HG03521 (cell line): ENCODE measurements at regions not wholly inside any gene's neighbourhood (a gene's known extent, or its start where the extent isn't known, plus 50 kb on each side); places are given as distances from the start of the nearest gene placed in this dataset.

Source experiments
- ATAC-seq: cut with Tn5 transposase; IDR thresholded peaks from one replicate; pipeline ENCODE4 v1.9.1; 2021; ENCODE audit warnings: mild to moderate bottlenecking, moderate library complexity; ENCODE audit not compliant: unreplicated experiment

DNA sequence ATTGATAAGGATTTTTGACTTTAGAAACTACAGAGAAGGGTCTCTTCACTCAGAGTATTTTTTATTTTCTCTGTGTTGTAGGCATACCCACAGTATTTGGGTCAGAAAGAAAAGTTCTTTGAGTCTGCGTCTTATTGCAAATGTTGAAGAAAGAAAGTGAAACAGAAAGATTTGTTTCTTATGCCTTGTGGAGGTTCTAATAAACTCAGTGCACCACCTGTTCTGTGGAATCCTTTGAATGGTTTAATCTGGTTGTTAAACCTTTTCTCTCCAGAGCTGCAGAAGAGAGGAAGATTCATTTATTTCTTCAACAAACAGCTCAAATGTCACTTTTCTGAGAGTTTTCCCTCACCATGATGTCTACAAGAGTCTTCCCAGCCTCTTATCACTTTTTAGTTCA lies 146.6 kb upstream of the PLEKHG7 start:
- ATAC-seq = no peak

DNA sequence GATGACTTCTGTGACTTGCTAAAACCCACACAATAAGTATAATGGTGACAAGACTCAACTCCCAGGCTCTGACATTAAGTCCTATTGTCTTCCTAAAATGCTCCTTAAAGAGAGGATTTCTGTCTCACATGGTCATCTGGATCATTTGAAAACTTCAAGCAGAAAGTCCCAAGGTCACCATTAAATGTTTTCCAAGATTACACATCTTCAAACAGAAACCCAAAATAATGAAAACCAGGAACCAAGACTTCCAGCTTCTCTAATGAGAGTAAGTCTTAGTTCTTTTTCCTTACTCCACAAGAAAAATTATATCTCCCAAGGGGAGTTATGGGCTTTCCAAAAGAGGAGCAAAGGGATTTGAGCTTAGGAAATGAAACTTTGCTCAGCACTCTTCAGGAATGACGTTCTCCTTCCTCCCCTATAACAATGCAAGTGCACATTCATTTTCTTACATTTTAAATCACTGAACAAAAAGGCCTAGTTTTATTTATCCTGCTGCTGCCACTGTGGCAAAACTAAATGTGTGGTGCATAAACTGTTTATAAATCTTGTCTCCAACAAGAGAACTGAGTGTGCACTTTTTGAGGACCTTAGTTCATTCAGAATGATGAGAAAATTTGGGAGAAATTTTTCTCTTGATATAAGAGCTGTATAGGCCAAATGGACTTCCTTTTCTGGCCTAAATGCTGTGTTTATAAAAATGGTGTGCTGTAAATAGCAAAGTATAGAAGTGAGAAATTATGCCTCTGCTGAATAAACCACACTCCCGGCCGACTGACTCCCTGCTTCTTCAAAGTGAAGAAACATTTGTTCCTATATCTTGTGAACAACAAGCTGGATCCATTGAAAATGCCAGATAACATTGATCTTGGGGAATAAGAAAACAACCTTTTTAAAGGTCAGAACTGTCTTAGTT lies 148.4 kb upstream of the PLEKHG7 start:
- no peak for ATAC-seq

DNA sequence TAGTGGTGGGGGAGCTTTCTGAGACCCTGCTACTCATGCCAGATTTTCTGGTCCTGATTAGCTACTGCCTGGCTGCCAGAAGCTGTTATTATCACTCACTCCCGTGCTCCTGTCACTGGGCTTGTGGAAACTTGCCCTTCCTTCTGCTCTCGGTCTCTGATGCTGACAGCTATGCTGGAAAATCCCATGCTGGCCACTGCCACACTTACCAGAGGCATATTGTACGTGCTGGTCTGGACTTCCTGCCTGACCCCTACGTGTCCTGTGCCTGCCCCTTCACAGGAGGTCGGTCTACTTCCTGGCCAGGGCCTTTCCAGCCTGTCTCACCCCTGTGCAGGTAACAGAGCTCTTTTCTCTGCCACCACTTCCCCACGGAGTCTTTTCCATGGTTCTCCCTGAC lies 149.4 kb upstream of the PLEKHG7 start:
- no peak for ATAC-seq

DNA sequence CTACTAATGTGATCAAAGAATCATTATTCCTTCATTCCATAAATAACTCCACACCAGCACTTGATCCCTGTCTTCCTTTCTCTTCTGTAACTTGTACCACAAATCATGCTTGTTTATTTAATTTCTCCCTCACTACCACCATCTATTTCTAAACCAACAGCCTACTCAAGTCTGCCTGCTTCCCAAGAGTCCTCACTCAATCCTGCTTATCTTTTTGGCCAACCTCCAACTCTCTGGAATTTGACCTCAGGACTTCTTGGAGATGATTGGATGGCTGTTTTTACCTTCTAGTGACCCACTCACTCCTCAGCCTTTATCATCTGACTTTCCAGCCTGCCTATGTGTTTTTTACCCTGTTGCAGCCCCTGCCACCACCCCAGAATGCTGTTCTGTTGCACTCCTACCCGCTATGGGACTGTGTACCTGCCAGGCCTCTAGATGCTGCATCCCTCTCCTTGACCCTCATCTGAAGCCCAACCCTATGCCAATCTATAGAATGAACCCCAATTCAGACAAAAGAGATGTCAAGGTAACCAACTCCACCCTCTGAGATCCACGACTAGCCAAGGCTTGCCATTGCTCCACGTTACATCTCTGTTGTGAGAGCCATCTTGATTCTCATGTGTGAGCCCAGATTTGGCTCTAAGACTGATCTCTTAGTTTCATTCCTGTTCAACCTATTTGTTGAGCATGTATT lies 150.2 kb upstream of the PLEKHG7 start:
- ATAC-seq = no peak

DNA sequence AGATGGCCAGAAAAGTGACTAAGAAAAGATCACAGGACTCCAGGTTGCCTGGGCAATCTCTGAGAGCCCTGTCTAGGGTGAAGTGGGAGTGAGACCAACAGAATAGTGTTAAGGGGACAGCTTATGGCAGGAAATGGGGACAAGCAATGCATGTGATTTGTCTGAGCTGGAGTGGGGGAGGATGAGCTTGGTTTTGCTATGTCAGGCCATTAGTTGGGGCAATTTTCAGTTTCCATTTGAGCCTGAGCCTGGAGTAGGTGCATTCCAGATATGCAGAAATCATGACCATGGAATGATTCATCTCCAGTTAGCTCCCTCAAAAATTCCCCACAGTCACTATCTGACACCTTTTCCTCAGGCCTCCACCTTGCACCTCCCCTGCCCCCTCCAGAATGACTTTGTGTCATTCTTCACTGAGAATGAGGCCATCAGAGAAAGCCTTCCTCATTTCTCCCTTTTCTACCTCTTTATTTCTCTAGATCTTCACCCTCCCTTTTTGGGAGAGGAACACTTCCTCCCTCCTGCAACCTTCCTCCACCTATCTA lies 150.9 kb upstream of the PLEKHG7 start:
- peak; percentile 65 for ATAC-seq

DNA sequence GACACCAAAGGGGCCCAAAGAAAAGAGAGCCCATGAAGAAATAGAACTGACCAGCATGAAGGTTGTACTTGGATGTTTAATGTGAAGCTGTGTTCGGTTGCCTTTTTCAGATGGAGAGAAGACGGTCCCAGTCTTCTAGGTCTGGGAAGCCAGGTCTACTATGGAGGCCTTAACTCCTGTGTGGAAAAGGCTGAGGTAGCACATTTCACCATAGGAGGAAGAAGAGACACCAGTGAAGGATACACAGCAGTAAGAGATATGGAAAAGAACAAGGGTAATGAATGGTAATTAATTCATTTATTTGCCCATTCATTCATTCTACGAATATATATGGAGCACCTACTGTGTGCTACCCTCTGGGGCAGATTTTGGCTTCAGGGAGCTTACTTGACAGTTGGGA lies 151.6 kb upstream of the PLEKHG7 start:
- ATAC-seq = no peak

DNA sequence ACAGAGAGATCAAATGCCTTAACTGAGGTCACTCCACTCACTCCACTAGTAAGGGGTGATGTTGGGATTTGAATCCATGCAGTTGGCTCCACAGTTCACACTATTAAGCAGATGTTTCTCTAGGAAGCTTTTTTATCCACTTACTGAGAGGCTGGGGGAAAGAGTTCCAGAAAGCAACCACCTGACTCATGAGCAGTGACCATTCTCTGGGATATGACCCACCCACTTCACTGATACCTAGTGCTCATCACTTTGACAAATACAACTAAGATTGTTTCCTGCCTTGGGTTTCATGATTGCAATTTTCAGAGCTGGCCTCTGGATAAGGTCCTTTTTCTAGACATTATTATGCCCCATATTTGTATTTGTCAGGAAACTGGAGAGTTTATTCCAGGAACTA lies 152.1 kb upstream of the PLEKHG7 start:
- ATAC-seq = no peak

DNA sequence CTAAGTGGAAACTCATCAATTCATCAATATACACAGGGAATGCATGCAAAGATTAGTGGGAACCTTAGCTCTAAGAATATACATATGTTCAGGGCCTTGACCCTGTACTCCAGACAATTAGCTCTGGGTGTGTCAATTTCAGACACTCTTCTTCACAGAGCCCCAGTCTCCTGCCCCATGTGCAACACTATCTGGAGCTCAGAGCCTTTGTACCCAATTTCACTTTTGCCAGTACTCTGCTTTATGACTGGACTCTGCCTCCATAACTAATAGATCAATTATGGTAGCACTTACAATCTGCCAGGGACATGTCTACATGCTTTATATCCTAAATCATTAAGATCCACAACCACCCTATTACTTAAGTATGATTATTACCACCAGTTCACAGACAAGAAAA lies 152.5 kb upstream of the PLEKHG7 start:
- ATAC-seq = no peak

DNA sequence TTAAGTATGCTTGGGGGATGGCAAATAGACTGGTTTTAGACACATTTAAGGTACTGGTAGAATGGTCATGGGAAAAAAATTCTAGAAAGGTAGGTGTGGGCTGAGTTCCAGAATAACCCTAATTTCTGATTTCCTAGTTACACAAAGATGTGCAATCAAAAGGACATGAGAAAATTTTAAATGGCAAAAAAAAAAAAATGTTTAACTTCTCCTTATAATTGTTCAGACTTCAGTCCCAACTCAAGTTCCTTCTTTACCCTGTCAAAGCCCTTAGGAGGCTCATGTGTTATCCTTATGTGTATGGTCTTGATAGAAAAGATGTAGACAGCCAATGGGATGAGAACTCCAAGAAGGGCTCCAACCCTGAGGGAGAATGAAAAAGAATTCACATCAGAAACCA lies 153.3 kb upstream of the PLEKHG7 start:
- no peak for ATAC-seq

DNA sequence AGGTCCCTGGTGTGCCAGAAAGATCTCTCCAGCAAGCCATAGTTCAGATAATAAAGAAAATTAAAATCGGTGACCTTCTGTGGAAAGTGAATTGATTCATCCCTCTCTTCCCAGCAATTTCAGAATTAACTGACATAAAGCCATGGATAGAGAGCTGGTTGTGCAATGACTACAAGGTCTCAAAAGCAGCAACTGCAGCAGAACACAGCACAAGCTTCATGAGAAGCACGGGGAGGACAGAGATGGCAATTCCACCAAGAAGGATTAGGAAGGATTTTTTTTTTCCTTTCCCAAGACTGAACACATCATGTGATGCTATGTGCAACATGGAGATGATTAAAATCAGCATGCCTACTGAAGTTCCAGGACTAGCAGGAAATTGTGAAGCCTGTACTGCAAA lies 154.9 kb upstream of the PLEKHG7 start:
- no peak for ATAC-seq

DNA sequence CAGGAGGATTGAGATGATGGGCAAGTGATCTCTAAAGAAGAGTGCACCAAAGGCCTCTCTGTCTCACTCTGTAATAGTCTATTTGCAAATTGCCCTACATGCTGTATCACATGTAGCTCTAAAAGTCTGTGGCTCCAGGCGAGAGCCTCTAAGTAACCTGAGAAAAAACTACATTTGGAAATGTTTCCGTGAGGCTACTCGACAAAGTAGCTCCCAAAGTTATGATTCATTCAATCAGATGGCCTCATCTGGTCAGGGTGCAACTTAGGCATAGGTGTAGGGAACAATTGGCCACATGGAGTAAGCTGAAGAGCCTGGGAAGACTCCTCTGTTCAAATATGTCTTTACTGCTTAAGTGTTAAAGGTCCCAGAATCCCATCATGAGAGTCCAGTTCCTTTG lies 155.4 kb upstream of the PLEKHG7 start:
- no peak for ATAC-seq

DNA sequence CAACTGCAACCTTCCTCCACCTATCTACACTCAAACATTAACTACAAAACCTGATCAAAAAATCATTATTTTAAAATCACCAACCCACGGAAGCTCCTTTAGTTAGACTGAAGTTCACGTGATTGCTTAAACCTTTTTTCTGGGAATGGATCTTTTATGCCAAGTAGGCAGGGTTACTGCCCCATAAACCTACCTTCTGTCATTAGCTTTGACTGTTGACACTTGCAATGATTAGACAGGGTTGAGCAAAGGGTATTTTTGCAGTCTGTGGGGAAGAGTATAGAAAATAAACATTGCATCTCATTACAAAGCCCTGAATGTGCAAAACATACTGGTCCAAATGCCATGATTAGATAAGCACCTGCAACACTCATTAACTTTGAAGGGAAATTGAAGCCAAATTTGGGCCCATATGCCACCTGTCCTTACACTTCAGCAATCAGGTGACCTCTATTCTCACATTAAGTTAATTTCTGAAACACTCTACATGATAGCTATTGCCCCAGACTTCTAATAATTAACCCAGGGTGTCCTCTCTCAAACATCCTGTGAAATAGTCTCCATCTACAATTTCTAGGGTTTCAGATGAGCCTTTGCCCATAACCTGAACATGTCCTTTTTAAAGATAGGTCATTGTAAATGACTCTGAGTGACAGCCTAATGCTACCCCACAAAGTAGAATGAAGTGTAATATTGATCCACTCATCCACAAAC lies 156.0 kb upstream of the PLEKHG7 start:
- peak; percentile 48 for ATAC-seq

DNA sequence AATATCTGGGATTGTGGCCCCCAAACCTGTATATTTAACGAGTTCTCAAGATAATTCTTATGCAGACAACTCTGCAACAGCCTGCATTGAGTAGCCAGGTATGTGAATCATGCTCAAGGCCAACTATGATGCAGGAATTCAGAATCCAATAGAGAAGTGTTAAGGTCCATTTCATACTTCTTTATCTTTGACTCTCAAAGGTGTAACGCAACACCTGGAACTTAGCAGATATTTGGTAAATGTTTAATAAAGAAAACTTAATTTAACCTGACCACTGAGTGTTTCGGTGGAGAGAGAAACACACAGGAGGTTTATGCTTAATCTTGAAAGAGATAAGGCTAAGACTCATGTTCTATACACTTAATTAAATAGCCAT lies 156.5 kb upstream of the PLEKHG7 start:
- ATAC-seq = no peak

DNA sequence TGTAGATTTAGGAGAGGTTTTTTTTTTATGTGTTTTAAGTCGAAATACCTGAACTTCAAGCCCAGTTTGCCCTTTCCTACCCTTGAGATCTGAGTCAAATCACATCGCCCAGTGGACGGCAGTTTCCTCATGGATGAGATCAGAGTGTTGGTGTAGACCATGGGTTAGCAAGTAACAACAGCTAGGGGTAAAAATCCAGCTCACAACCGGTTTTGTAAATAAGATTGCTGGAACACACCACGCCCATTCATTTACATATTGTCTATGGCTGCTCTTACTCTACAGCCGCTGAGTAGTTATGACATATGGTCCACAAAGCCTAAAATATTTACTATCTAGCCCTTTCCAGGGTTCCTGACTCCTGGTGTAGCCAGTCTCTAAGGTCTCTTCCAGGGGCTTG lies 158.5 kb upstream of the PLEKHG7 start:
- no peak for ATAC-seq

DNA sequence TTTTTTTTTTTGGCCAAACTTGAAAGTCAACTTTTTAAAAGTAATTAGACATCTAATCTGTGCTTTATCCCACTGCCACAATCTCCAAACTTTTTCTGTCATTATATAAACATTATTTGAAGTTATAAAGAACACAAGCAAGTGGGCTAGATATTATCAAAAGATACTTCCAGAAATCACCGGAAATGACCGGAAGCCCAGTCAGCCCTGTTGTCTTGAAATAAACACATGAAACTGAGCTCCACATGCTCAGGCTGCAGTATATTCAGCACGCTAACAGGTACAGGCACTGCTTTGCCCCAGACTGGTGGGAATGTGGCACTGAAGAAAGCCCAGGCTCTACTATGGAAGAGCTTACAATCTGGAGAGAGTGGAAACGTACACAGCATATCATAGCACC lies 158.9 kb upstream of the PLEKHG7 start:
- no peak for ATAC-seq

DNA sequence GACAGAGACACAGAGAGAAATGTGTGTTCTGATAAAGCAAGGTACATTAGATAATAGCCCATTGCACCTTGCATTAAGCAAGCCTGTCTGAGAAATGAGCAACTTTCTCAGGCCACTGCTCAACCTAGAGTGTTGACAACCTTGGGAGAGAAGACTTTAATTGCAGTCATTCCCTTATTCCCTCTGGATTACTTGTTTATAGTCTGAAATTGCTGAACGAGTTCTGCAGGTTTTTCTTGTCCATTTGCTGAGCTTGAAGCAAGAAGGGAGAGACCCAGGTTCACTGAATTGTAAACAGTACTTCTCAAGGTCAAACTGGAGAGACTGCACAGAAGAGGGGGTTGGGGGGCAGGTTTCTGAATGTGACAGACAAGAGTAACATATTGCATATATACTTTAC lies 159.4 kb upstream of the PLEKHG7 start:
- no peak for ATAC-seq

DNA sequence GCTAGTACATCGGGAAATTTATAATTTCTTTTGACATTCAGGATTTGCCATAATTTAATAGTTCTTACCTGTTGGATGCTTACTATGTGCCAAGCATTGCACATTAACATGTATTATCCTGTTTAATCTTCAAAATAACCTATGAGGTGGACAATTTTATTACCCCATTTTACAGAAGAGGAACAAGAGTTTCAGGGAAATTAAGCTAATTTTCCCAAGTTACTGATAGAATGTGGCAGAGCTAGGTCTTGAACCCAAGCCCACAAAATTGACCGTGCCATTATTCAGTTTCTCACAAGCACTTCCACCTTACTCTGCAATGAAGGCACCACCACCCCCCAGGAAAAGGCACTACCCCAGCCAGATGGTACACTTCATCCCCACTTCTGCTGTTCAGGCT lies 161.1 kb upstream of the PLEKHG7 start:
- ATAC-seq = no peak

DNA sequence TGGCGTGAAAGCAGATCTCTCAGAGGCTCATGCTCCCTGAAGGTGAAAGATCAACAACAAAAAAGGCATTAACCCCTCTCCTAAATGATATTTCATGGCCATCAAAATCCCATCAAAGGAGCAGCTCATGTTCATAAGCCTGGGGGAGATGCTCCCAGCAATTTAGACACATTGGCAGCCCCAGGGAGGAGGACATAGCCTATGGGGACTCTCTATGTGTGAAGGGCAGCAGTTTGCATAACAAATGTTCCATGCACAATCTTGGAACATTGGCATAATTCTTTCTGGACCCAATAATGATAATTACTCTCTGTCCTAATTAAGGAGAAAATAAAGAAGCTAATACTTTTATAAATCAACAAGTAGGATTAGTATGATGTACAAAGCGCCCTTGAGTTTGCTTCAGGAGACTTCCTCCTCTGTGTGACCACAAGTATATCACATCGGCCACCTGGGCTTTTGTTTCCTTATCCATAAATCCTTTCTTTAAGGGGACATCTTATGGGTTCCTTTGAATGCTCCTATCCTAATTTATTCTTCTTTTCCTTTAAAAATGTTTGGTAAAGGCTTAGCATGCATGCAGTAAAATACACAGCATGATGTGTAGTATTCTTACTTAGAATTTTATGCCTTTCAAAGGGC lies 161.9 kb upstream of the PLEKHG7 start:
- no peak for ATAC-seq

DNA sequence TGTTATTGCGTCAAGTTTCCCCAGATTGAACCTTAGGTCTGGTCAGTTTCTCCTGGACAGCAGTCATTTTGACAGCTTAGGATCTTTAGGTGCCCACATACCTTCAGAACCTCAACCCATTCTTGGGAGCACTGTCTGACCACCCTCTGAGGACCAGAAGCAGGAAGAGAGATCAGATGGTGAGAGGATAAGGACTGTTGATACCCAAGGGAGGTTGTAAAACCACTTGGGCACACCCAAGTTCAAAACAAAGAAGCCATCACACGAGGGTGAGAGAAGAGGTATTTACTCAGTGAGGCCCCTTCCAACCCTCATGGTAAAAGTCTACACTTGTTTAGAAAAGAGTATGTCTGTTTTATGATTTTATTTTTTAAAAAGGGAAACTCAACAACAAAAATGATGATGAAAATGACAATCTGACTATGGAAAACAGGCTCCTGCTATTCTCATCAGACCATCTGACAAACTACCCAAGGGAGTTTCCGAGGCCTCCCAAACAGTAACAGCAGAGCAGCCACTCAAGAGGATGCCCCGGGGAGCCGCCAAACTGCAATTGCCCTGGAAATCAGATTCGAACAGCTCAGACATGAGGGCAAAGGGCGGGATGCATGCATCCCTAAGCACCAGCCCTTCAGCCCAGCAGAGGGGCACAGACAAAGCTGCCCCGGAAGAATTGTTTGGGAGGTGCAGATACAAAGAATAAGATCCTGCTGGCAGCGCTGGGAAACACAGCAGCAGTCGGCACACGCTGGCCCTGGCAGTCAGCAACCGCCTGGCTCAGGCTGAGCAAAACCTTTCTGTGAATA lies 162.6 kb upstream of the PLEKHG7 start:
- ATAC-seq = no peak

DNA sequence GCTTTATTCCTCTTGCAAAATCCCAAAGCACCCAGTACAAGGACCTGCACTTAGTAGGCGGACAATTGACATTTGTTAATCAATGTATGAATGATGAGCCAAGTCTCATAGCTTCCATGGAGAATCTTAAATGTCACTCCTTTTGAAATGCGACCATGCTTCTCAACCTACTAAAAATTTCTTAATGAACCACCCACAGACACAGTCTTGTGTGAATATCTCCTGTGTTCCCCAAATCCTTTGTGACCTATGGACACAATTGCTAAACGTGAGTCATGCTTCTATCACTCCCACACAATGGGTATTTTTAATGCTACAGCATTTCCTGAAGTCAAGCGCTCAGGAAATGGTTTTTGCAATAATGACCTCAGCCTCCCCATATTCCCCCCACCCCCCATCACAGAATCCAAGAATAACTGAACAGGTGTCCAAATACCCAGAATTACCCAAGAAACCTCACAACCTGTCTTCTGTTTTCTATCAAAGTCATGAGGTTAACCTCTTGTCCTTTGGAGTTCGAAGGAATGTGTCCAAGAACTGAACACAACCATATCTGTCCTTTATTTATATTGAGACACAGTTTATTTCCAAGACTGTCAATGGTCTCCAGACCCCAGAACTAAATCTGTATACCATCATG lies 163.6 kb upstream of the PLEKHG7 start:
- peak; percentile 35 for ATAC-seq
